Panc1 (cell line): ENCODE measurements at regions not wholly inside any gene's neighbourhood (a gene's known extent, or its start where the extent isn't known, plus 50 kb on each side); places are given as distances from the start of the nearest gene placed in this dataset.

Experiments used
- ATAC-seq: fragments of 200-7000 bp; cut with Tn5 transposase; 2 replicates; pipeline ENCODE4 v1.9.1; 2020; ENCODE audit warnings: mild to moderate bottlenecking, moderate library complexity
- BruUV-seq: library from RNA; stranded (reverse); fragments of 400-500 nt; replicated peaks from 2 replicates; lab custom pipeline; 2021; lab: Mats Ljungman, UMichigan
- CTCF ChIA-PET: fragments of 300-600 bp; sonication (Branson Sonifier 250); formaldehyde crosslinking; loops from one replicate; lab custom pipeline; 2022; ENCODE audit warnings: antibody characterized with exemption; lab: Charles Lee
- POLR2A ChIA-PET: fragments of 300-600 bp; sonication (Branson Sonifier 250); formaldehyde crosslinking; loops from one replicate; lab custom pipeline; 2022; ENCODE audit warnings: antibody characterized with exemption; lab: Charles Lee
- DNase-seq: peaks from one replicate; pipeline ENCODE4 v3.0.0-alpha.2; 2010; ENCODE audit warnings: low read depth, low spot score
- H3K27ac ChIP-seq: 2 replicates; pipeline ENCODE4 v1.5.1; 2011; ENCODE audit warnings: mild to moderate bottlenecking, low read length, inconsistent platforms
- H3K27me3 ChIP-seq: fragments of 200-500 bp; sonication (Bioruptor generic); 2 replicates; pipeline ENCODE4 v1.6.0; 2014; ENCODE audit warnings: low read length, inconsistent platforms; ENCODE audit not compliant: control insufficient read depth, insufficient read depth
- H3K36me3 ChIP-seq: fragments of 200-500 bp; sonication (Bioruptor generic); 2 replicates; pipeline ENCODE4 v1.5.1; 2014; ENCODE audit warnings: inconsistent platforms, mild to moderate bottlenecking, low read length, moderate library complexity; ENCODE audit not compliant: control insufficient read depth, insufficient read depth
- H3K4me1 ChIP-seq: 2 replicates; pipeline ENCODE4 v1.5.1; 2011; ENCODE audit warnings: inconsistent platforms, mild to moderate bottlenecking, low read length, moderate library complexity; ENCODE audit not compliant: control insufficient read depth, insufficient read depth
- H3K4me3 ChIP-seq, 2 experiments: 2 replicates each; pipeline ENCODE4 v1.5.1; 2011 to 2012; ENCODE audit warnings: low read depth in 2 of 2, low read length in 2 of 2, mild to moderate bottlenecking in 2 of 2, inconsistent platforms in 1 of 2, moderate library complexity in 1 of 2
- H3K9me3 ChIP-seq: fragments of 200-500 bp; sonication (Bioruptor generic); 2 replicates; pipeline ENCODE4 v1.5.1; 2014; ENCODE audit warnings: low read depth, mild to moderate bottlenecking, inconsistent platforms, low read length, moderate library complexity; ENCODE audit not compliant: control insufficient read depth, insufficient read depth
- POLR2AphosphoS5 ChIP-seq: IDR thresholded peaks from 2 replicates; pipeline ENCODE4 v1.6.1; 2012; ENCODE audit warnings: mild to moderate bottlenecking, low read depth, low read length, moderate library complexity
- SIN3A ChIP-seq: IDR thresholded peaks from 2 replicates; pipeline ENCODE4 v1.6.1; 2012; ENCODE audit warnings: low read depth, mild to moderate bottlenecking, low read length, moderate library complexity, borderline replicate concordance; ENCODE audit not compliant: insufficient read depth
- TCF7L2 ChIP-seq: IDR thresholded peaks from 2 replicates; pipeline ENCODE4 v1.6.1; 2011; ENCODE audit warnings: mild to moderate bottlenecking, low read depth, low read length, inconsistent platforms
- in situ Hi-C: cut with HindIII; loops from 2 replicates; pipeline ENCODE4 v1.10.0; 2016; ENCODE audit warnings: low sequenced_read_pairs, low pct_unique_long_range_greater_than_20kb
- intact Hi-C: fragments of 100-400 bp; cut with micrococcal nuclease; formaldehyde crosslinking; loops from one replicate; pipeline ENCODE4 v1.10.0; 2022; ENCODE audit not compliant: unreplicated experiment
- TF ChIP-seq, protein P1 (sequence below): fragments of 450-650 bp; IDR thresholded peaks from 2 replicates; pipeline ENCODE4 v1.5.1; 2017; ENCODE audit warnings: mild to moderate bottlenecking
- TF ChIP-seq, protein P2 (sequence below), 2 experiments: IDR thresholded peaks; 2 replicates each; pipeline ENCODE4 v1.6.1; 2011 to 2012; ENCODE audit warnings: low read depth in 2 of 2, control low read depth in 1 of 2, low read length in 1 of 2, mild to moderate bottlenecking in 1 of 2, moderate library complexity in 1 of 2; ENCODE audit not compliant: insufficient read depth in 1 of 2

DNA sequence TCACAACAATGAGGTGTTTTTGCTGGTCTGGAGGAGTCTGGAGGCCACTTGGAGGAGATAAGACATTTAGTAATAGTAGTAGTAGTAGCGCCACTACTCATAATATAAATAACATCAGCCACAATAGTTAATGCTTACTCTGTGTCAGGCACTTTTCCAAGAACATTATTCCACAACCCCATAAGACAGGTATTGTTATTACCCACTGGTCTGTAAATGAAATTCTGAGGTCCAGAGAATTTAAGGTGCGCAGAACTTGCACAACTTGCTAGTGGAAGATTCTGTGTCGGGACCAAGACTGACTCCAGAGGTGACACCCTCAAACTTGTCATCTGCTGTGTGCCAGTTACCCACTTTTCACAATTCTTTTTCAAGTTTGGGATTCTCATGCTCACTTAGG, 106.5 kb downstream of the MRM1 start:
- DNase-seq (no peak), ATAC-seq (no peak)
- intact Hi-C loops (loop anchor here (10.0 kb wide), 1 partner anchor 83 kb away; no protein-coding TSS in a partner anchor), in situ Hi-C loops (no loop called here)
- Histone ChIP-seq H3K36me3 (no peaks in the 10 kb centered on the region), H3K4me3 (no peak overlapping the region), H3K4me1 (no peaks in the 10 kb centered on the region), H3K27ac (no peak overlapping the region), H3K27me3 (peaks cover 9% of the 10 kb centered on the region; the same call in 1 of the 2 replicates), H3K9me3 (no peaks in the 10 kb centered on the region)
- no TSS peak for BruUV-seq
- ChIA-PET POLR2A (no interaction called here), CTCF (no interaction called here)
- TF ChIP-seq POLR2AphosphoS5 (no peak), TCF7L2 (no peak), SIN3A (no peak)
- TF ChIP-seq, protein P1, sequence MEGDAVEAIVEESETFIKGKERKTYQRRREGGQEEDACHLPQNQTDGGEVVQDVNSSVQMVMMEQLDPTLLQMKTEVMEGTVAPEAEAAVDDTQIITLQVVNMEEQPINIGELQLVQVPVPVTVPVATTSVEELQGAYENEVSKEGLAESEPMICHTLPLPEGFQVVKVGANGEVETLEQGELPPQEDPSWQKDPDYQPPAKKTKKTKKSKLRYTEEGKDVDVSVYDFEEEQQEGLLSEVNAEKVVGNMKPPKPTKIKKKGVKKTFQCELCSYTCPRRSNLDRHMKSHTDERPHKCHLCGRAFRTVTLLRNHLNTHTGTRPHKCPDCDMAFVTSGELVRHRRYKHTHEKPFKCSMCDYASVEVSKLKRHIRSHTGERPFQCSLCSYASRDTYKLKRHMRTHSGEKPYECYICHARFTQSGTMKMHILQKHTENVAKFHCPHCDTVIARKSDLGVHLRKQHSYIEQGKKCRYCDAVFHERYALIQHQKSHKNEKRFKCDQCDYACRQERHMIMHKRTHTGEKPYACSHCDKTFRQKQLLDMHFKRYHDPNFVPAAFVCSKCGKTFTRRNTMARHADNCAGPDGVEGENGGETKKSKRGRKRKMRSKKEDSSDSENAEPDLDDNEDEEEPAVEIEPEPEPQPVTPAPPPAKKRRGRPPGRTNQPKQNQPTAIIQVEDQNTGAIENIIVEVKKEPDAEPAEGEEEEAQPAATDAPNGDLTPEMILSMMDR, result no peak
- TF ChIP-seq, protein P2, sequence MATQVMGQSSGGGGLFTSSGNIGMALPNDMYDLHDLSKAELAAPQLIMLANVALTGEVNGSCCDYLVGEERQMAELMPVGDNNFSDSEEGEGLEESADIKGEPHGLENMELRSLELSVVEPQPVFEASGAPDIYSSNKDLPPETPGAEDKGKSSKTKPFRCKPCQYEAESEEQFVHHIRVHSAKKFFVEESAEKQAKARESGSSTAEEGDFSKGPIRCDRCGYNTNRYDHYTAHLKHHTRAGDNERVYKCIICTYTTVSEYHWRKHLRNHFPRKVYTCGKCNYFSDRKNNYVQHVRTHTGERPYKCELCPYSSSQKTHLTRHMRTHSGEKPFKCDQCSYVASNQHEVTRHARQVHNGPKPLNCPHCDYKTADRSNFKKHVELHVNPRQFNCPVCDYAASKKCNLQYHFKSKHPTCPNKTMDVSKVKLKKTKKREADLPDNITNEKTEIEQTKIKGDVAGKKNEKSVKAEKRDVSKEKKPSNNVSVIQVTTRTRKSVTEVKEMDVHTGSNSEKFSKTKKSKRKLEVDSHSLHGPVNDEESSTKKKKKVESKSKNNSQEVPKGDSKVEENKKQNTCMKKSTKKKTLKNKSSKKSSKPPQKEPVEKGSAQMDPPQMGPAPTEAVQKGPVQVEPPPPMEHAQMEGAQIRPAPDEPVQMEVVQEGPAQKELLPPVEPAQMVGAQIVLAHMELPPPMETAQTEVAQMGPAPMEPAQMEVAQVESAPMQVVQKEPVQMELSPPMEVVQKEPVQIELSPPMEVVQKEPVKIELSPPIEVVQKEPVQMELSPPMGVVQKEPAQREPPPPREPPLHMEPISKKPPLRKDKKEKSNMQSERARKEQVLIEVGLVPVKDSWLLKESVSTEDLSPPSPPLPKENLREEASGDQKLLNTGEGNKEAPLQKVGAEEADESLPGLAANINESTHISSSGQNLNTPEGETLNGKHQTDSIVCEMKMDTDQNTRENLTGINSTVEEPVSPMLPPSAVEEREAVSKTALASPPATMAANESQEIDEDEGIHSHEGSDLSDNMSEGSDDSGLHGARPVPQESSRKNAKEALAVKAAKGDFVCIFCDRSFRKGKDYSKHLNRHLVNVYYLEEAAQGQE (IDR thresholded peaks at IDR 0.05; ENCODE audit: insufficient read depth in 1 of 2, low read depth in 2 of 2, low read length in 1 of 2), result no peak

DNA sequence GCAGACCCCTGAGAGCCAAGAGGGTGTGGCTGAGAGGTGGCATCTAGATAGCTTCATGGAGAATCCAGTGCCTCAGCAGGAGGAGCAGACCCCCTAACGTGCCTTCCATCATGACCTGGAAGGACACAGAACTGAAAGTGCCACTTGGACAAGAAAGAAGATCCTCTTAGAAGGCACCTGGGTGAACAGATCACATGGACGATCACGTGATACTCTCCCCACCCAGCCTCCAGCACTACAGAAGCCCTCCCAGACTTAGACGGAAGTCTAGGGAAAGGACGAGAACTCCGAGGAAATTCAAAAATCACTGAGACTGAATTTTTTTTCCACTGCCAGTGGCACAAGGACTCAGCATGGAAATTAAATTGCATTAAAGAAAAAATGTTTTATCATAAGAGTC, 113.4 kb downstream of the MRM1 start:
- in situ Hi-C loops, result no loop called here
- Histone ChIP-seq H3K4me3 (no peak overlapping the region), H3K4me1 (no peaks in the 10 kb centered on the region), H3K36me3 (no peaks in the 10 kb centered on the region), H3K27ac (no peak overlapping the region), H3K9me3 (no peaks in the 10 kb centered on the region), H3K27me3 (0 out of 2 replicates have a peak, but pooled peaks cover 2% of the 10 kb centered on the region)
- ChIA-PET CTCF (no interaction called here), POLR2A (interaction anchor here (0.7 kb wide), 2 partner anchors 28 to 298 kb away, joined by 10 to 12 read pairs; no protein-coding TSS in a partner anchor)
- ATAC-seq, result no peak
- no TSS peak for BruUV-seq
- intact Hi-C loops, result no loop called here
- DNase-seq, result no peak
- TF ChIP-seq, protein P2 (IDR thresholded peaks at IDR 0.05; ENCODE audit: insufficient read depth in 1 of 2, low read depth in 2 of 2, low read length in 1 of 2), result no peak
- TF ChIP-seq TCF7L2, result no peak
- TF ChIP-seq, protein P1, result no peak
- TF ChIP-seq POLR2AphosphoS5, result no peak
- TF ChIP-seq SIN3A, result no peak
